NCI-H187 (cell line): ENCODE measurements at regions not wholly inside any gene's neighbourhood (a gene's known extent, or its start where the extent isn't known, plus 50 kb on each side); places are given as distances from the start of the nearest gene placed in this dataset.
"Not testable (repeated sequence)": the region's sequence is repeated elsewhere in the genome, so short reads cannot be mapped to it uniquely, and the experiment has no call there.

Experiments used
- DNase-seq, 2 experiments: peaks; one replicate each; lab custom pipeline; 2025; lab: John Stamatoyannopoulos, UW

- no peak for DNase-seq
Measured at GRCh38 chr3:40901298-40901697, 298.0 kb upstream of the CTNNB1 start.

GRCh38 chr3:40901796-40902195 lies 297.5 kb upstream of the CTNNB1 start:
- DNase-seq: no peak

- not testable (repeated sequence) for DNase-seq
Measured at GRCh38 chr3:40907907-40908465, 291.3 kb upstream of the CTNNB1 start.

GRCh38 chr3:40908612-40909011 lies 290.7 kb upstream of the CTNNB1 start:
- DNase-seq: no peak

GRCh38 chr3:40911264-40911663 lies 288.0 kb upstream of the CTNNB1 start:
- DNase-seq: no peak

- DNase-seq: no peak
Measured at GRCh38 chr3:40911928-40912327, 287.4 kb upstream of the CTNNB1 start.

- no peak for DNase-seq
Measured at GRCh38 chr3:40912461-40912860, 286.8 kb upstream of the CTNNB1 start.

- DNase-seq: no peak
Measured at GRCh38 chr3:40913192-40913591, 286.1 kb upstream of the CTNNB1 start.

- DNase-seq: no peak
Measured at GRCh38 chr3:40913641-40914040, 285.7 kb upstream of the CTNNB1 start.

- DNase-seq: no peak
Measured at GRCh38 chr3:40914475-40914874, 284.8 kb upstream of the CTNNB1 start.

GRCh38 chr3:40915346-40915865 lies 283.9 kb upstream of the CTNNB1 start:
- no peak for DNase-seq

GRCh38 chr3:40920041-40920440 lies 279.3 kb upstream of the CTNNB1 start:
- DNase-seq: no peak

GRCh38 chr3:40921251-40921650 lies 278.1 kb upstream of the CTNNB1 start:
- no peak for DNase-seq

- DNase-seq: no peak
Measured at GRCh38 chr3:40923143-40923542, 276.2 kb upstream of the CTNNB1 start.

GRCh38 chr3:40923651-40924050 lies 275.7 kb upstream of the CTNNB1 start:
- no peak for DNase-seq

- DNase-seq: no peak
Measured at GRCh38 chr3:40924559-40925141, 274.7 kb upstream of the CTNNB1 start.

GRCh38 chr3:40925231-40925630 lies 274.1 kb upstream of the CTNNB1 start:
- no peak for DNase-seq

- no peak for DNase-seq
Measured at GRCh38 chr3:40930131-40930538, 269.2 kb upstream of the CTNNB1 start.

- no peak for DNase-seq
Measured at GRCh38 chr3:40930756-40931155, 268.5 kb upstream of the CTNNB1 start.

- no peak for DNase-seq
Measured at GRCh38 chr3:40938591-40938990, 260.7 kb upstream of the CTNNB1 start.

GRCh38 chr3:40939030-40939740 lies 260.1 kb upstream of the CTNNB1 start:
- no peak for DNase-seq

GRCh38 chr3:40939741-40940130 lies 259.6 kb upstream of the CTNNB1 start:
- DNase-seq: no peak

GRCh38 chr3:40940651-40941050 lies 258.7 kb upstream of the CTNNB1 start:
- DNase-seq: no peak
